ENCODE measurements at regions not wholly inside any gene's neighbourhood (a gene's known extent, or its start where the extent isn't known, plus 50 kb on each side); places are given as distances from the start of the nearest gene placed in this dataset.
"Not testable (repeated sequence)": the region's sequence is repeated elsewhere in the genome, so short reads cannot be mapped to it uniquely, and the experiment has no call there.

DNA sequence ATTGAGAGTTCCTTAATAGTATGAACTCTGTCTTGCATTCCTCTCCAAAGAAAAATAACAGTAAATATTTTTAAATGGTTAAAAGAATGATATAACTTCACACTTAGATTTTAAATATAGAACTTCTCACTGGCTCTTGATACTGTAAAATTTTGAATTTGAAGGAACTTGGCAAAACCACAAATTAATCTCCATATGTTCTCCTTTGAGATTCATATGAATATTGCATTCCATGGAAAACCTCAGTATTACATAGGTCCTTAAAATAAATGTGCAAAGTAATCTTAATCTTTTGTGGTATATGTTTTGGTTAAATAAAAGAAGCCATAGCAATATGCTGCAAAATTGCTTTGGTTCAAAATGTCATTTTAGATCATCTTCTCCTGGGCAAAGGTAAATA is 1137.6 kb upstream of the LRRTM3 start:
- Histone ChIP-seq H3K4me2 (ENCODE audit: low read depth, low read length) (no peak overlapping the region), H3K9me3 (replicated peaks; ENCODE audit: insufficient read depth, low read length) (no peaks in the 10 kb centered on the region), H3K27me3 (replicated peaks; ENCODE audit: insufficient read depth, low read length) (no peaks in the 10 kb centered on the region), H4K20me1 (ENCODE audit: insufficient read depth, low read length) (no peaks in the 10 kb centered on the region), H3K27ac (ENCODE audit: low read length) (no peak overlapping the region), H3F3A (ENCODE audit: insufficient read depth, low read length) (no peaks in the 10 kb centered on the region), H3K4me1 (ENCODE audit: low read length) (no peaks in the 10 kb centered on the region), H3K4me3 (ENCODE audit: low read length) (no peak overlapping the region), H3K9ac (ENCODE audit: low read length) (no peak overlapping the region), H2AFZ (ENCODE audit: low read length) (no peak overlapping the region), H3K79me2 (ENCODE audit: low read length) (no peaks in the 10 kb centered on the region), H3K9me2 (replicated peaks; ENCODE audit: insufficient read depth, low read length) (no peaks in the 10 kb centered on the region), H3K36me3 (replicated peaks; ENCODE audit: insufficient read depth, low read length) (no peaks in the 10 kb centered on the region)
- TF ChIP-seq CTCF (IDR thresholded peaks at IDR 0.05; ENCODE audit: low read length) (no peak), EZH2phosphoT487 (IDR thresholded peaks at IDR 0.05; ENCODE audit: low read length) (no peak), EZH2 (optimal IDR thresholded peaks at IDR 0.05; ENCODE audit: low read depth, low read length) (no peak)
- DNase-seq = no peak

DNA sequence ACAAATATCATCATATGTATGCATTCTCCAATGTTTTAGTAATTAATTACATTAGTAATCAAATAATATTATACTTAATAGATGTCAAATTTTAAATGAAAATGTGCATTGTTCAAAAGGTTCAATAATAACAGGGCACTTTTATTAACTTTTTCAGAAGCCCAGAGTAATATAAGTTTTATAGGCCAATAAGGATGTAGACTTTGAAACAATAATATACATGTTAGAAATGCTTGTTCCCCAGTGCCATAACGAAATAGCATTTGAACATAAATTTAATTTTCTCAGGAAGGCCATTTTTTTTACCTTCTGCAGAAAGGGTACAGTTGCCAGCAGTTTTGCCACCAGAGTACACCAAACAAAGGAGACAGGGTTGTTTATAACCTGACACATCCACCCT is 1133.9 kb upstream of the LRRTM3 start:
- no peaks in the 10 kb centered on the region for H3F3A ChIP-seq (ENCODE audit: insufficient read depth, low read length)
- no peak overlapping the region for H2AFZ ChIP-seq (ENCODE audit: low read length)
- H3K4me2 ChIP-seq (ENCODE audit: low read depth, low read length) = no peak overlapping the region
- H3K27ac ChIP-seq (ENCODE audit: low read length) = no peak overlapping the region
- no peaks in the 10 kb centered on the region for H3K9me3 ChIP-seq (replicated peaks; ENCODE audit: insufficient read depth, low read length)
- no peak overlapping the region for H3K9ac ChIP-seq (ENCODE audit: low read length)
- H4K20me1 ChIP-seq (ENCODE audit: insufficient read depth, low read length) = no peaks in the 10 kb centered on the region
- TF ChIP-seq EZH2 (optimal IDR thresholded peaks at IDR 0.05; ENCODE audit: low read depth, low read length) (no peak), EZH2phosphoT487 (IDR thresholded peaks at IDR 0.05; ENCODE audit: low read length) (no peak), CTCF (IDR thresholded peaks at IDR 0.05; ENCODE audit: low read length) (no peak)
- H3K79me2 ChIP-seq (ENCODE audit: low read length) = no peaks in the 10 kb centered on the region
- H3K4me3 ChIP-seq (ENCODE audit: low read length) = no peak overlapping the region
- no peak for DNase-seq
- H3K27me3 ChIP-seq (replicated peaks; ENCODE audit: insufficient read depth, low read length) = no peaks in the 10 kb centered on the region
- H3K9me2 ChIP-seq (replicated peaks; ENCODE audit: insufficient read depth, low read length) = no peaks in the 10 kb centered on the region
- H3K4me1 ChIP-seq (ENCODE audit: low read length) = no peaks in the 10 kb centered on the region
- no peaks in the 10 kb centered on the region for H3K36me3 ChIP-seq (replicated peaks; ENCODE audit: insufficient read depth, low read length)

DNA sequence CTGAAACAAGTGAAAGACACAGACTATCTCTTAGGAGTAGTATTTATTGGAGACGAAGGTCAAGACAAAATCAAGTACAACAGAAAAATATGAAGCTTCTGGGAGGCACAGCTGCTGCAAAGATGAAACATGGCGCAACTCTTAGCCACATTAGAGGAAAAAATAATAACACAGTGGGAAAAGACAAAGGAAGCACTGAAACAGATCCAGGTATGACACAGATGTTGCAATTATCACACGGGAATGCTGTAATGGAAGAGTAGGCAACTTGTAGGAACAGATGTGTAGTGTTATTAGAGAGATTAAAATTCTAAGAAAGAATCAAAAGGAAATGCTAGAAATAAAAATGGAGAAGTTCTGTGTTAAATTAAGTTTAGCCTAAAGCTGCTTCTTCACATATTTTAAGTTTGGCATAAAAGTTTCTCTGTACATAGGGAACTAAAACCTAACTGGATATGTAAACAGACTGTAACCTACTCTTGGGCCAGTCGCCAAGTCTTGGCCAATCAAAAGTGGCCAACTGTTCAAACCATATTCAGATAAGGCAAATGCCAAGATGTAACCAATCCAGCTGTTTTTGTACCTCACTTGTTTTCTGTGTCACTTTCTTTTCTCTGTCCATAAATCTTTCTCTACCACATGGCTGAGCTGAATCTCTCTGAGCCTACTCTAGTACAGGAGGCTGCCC is 1132.0 kb upstream of the LRRTM3 start:
- H2AFZ ChIP-seq (ENCODE audit: low read length) = no peak overlapping the region
- H3K27ac ChIP-seq (ENCODE audit: low read length) = no peak overlapping the region
- H4K20me1 ChIP-seq (ENCODE audit: insufficient read depth, low read length) = no peaks in the 10 kb centered on the region

GRCh38 chr10:65794861-65795260 is 1131.0 kb upstream of the LRRTM3 start:
- H4K20me1 ChIP-seq (ENCODE audit: insufficient read depth, low read length); H3K9ac ChIP-seq (ENCODE audit: low read length); DNase-seq; H3K27me3 ChIP-seq (replicated peaks; ENCODE audit: insufficient read depth, low read length); H3K36me3 ChIP-seq (replicated peaks; ENCODE audit: insufficient read depth, low read length); H3K79me2 ChIP-seq (ENCODE audit: low read length); H3K4me3 ChIP-seq (ENCODE audit: low read length); H3K9me3 ChIP-seq (replicated peaks; ENCODE audit: insufficient read depth, low read length); H3K9me2 ChIP-seq (replicated peaks; ENCODE audit: insufficient read depth, low read length); H3F3A ChIP-seq (ENCODE audit: insufficient read depth, low read length); H2AFZ ChIP-seq (ENCODE audit: low read length); H3K4me1 ChIP-seq (ENCODE audit: low read length); H3K4me2 ChIP-seq (ENCODE audit: low read depth, low read length); H3K27ac ChIP-seq (ENCODE audit: low read length): not testable (repeated sequence)

More for the DNA sequence above, 1132.0 kb upstream of the LRRTM3 start:
- Histone ChIP-seq H3K27me3 (replicated peaks; ENCODE audit: insufficient read depth, low read length) (no peaks in the 10 kb centered on the region), H3K4me1 (ENCODE audit: low read length) (no peaks in the 10 kb centered on the region), H3K36me3 (replicated peaks; ENCODE audit: insufficient read depth, low read length) (no peaks in the 10 kb centered on the region), H3K9me3 (replicated peaks; ENCODE audit: insufficient read depth, low read length) (no peaks in the 10 kb centered on the region), H3K9me2 (replicated peaks; ENCODE audit: insufficient read depth, low read length) (no peaks in the 10 kb centered on the region), H3K79me2 (ENCODE audit: low read length) (no peaks in the 10 kb centered on the region), H3K4me3 (ENCODE audit: low read length) (no peak overlapping the region), H3K9ac (ENCODE audit: low read length) (no peak overlapping the region), H3F3A (ENCODE audit: insufficient read depth, low read length) (no peaks in the 10 kb centered on the region), H3K4me2 (ENCODE audit: low read depth, low read length) (no peak overlapping the region)
- no peak for TF ChIP-seq CTCF (IDR thresholded peaks at IDR 0.05; ENCODE audit: low read length)
- TF ChIP-seq EZH2phosphoT487 (IDR thresholded peaks at IDR 0.05; ENCODE audit: low read length) = no peak
- no peak for TF ChIP-seq EZH2 (optimal IDR thresholded peaks at IDR 0.05; ENCODE audit: low read depth, low read length)
- no peak for DNase-seq

Measured in MM.1S (cell line).